Fibroblast of lung (primary cell): ENCODE measurements at regions not wholly inside any gene's neighbourhood (a gene's known extent, or its start where the extent isn't known, plus 50 kb on each side); places are given as distances from the start of the nearest gene placed in this dataset.

Experiments
- CTCF ChIP-seq, 2 donors: IDR thresholded peaks in 1 of 2; conservative IDR thresholded peaks in 1 of 2; 1 replicate in 1 of 2; 2 replicates in 1 of 2; pipeline ENCODE4 v1.5.1; 2011 to 2012; ENCODE audit warnings: low read length in 2 of 2, control low read depth in 1 of 2, inconsistent platforms in 1 of 2, low read depth in 1 of 2, mild to moderate bottlenecking in 1 of 2
- EZH2 ChIP-seq: IDR thresholded peaks from 2 replicates; pipeline ENCODE4 v1.5.1; 2012; ENCODE audit warnings: low read length, control low read depth, mild to moderate bottlenecking; ENCODE audit errors: missing control alignments

GRCh38 chr4:80129785-80130184, 56.8 kb upstream of the ANTXR2 start:
- TF ChIP-seq CTCF (conservative IDR thresholded peaks at IDR 0.05 in 1 of 2, IDR thresholded peaks at IDR 0.05 in 1 of 2; ENCODE audit: low read depth in 1 of 2, low read length in 2 of 2) (no peak), EZH2 (no peak)
